ENCODE measurements at regions not wholly inside any gene's neighbourhood (a gene's known extent, or its start where the extent isn't known, plus 50 kb on each side); places are given as distances from the start of the nearest gene placed in this dataset.
A peak's percentile ranks its signal among the peaks of the same experiment; 100 is the strongest.
"Not testable (repeated sequence)": the region's sequence is repeated elsewhere in the genome, so short reads cannot be mapped to it uniquely, and the experiment has no call there.

GRCh38 chr5:39721394-39721793 lies 296.6 kb upstream of the DAB2 start:
- no peak for DNase-seq

DNA sequence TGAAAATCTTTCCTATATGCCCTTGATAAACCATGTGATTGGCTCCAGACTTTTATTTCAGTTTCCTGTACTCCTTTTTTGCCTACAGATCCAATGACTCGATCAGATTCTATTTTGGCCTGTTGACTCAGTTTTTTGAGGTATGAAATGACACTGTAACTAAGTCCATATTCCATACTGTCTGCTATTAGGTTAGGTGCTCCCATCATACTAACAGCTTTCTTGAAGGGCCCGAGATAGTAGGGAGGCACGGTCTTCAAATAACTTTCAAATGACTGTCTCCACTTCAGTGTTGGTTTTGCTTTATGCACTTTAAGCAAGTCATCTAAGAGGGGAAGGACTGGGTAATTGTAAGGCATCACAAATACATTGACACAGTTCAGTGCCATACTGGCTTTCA lies 295.4 kb upstream of the DAB2 start:
- no peak for DNase-seq

GRCh38 chr5:39717176-39717897 lies 292.6 kb upstream of the DAB2 start:
- no peak for DNase-seq

DNA sequence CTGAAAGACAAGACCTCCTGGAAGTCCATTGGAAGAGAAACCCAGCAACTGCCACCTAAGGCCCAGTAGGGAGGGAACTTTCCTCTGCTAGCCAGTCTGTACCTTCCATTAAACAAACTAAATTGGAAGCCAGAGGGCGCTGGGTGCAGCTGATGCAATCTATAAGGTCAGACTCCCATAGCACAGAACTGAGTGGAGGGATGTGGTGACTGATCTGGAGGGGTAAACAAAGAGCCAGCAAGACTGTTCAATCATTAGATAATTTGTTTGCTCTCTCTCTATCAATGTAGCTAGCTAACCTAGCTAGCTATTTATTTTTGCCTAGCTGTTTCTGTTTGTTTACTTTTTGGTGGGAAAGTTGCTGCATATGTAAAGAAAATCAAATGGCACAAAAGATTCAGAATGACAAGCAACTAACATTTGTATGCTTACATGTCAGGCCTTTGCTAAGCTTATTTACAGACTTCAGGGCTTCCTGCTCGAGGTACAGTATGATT lies 291.8 kb upstream of the DAB2 start:
- DNase-seq, result peak; percentile 1

DNA sequence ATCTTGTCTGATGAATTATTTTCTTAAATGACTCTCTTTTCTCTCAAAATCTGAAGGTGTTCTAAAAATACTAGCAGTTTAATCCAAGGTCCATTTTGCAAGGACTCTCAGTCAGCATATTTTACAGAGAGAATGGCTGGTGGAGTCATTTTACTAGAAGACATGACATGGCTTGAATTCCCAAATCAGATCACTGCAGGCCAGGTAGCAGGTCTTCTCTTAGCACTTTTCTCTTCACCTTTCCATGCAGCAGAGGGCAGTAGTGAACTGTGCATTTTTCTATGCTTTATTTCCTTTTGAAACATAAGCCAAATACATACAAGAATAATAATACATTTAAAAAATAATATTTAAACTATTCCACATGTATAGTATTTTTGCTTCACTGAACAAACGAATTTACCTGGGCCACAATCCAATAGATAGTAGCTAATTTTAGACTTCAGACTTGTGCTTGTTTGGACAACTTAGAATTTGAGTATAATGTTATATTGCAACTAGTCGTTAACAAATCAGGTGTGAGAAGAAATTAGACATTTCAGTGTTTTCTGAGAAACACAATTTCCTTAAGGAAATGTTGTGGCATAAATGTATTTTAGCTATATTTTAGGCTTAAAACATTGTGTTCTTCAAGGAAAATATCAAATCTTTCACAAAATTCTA lies 289.4 kb upstream of the DAB2 start:
- DNase-seq, result no peak

- no peak for DNase-seq
Measured at GRCh38 chr5:39713250-39713916, 288.6 kb upstream of the DAB2 start.

GRCh38 chr5:39712316-39713249 lies 287.8 kb upstream of the DAB2 start:
- no peak for DNase-seq

DNA sequence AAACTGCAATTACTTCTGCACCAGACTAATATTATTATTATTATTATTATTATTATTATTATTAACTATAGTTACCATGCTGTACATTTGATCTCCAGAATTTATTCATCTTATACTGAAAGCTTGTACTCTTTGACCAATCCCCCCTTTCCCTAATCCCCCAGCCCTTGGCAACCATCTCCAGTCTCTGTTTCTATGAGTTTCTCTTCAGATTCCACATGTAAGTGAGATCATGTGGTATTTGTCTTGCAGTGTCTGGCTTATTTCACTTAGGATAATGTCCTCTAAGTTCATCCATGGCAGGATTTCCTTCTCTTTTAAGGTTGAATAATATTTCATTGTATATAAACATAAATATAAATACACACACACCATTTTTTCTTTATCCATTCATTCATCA lies 287.0 kb upstream of the DAB2 start:
- no peak for DNase-seq

DNA sequence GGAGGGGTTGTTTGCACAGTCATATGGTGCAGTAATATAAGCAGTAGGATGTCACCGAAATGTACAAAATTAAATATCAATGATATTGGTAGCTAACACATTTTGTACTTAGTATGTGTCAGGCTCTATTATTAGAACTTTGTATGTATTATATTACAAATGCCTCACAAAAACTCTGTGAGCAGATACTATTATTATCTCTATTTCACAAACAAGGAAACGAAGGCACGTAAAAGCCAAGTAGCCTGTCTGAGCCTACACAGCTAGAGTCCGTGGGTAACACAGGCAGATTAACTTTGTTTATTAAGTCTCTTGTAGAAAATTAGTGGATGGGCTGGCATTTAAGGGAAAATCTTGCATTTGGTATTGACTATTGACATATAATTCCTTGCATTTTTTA lies 284.3 kb upstream of the DAB2 start:
- DNase-seq, result no peak

DNA sequence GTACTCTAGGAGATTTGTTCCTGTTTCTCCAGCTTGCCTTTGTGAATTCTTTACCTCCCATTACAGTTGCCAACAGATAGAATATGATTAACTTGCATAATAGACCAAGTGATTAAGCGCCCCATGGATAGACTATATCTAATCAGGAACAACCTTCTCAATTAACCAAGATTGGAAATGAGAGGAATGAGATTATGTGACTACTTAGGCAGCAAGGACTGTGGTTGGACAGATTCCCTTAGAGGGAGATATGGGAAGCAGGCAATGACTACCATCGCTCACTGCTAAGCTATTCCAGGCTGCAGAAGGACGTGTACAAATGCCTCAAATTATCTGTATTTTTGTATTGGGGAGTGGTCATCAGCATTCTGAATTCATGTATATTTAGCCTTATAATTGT lies 278.1 kb upstream of the DAB2 start:
- DNase-seq, result no peak

- no peak for DNase-seq
Measured at GRCh38 chr5:39700523-39700922, 275.7 kb upstream of the DAB2 start.

DNA sequence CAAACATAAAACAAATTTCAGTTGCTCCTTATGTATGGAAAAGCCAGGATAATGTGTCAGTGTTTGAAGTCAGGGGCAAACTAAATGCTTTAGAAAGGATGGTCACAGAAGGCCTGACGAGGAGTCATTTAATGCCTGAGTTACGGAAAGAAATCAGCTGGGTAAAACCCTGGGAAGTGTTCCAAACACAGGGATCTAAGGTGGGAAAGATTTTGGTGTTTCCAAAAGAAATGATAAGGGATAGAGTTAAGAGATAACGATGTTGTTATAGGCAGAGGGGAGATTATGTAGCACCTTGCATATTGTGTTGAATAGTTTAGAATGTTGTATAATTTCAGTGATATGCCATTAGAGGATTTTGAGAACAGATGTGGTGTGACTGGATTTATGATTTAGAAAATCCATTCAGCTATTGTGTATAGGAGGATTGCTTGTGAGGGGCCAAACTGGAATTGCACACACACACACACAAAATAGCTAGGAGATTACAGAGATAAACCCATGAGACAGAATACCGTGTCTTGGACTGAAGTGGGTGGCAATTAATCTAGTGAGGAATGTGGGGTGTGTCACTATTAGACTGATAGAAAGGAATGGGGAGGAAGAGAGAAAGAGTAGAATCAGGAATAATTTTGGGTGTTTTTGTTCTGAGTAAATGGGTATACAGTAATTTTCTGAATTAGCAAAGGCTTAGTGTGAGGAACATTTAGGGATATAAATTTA lies 274.2 kb upstream of the DAB2 start:
- no peak for DNase-seq

- DNase-seq, result no peak
Measured at GRCh38 chr5:39697881-39698280, 273.1 kb upstream of the DAB2 start.

DNA sequence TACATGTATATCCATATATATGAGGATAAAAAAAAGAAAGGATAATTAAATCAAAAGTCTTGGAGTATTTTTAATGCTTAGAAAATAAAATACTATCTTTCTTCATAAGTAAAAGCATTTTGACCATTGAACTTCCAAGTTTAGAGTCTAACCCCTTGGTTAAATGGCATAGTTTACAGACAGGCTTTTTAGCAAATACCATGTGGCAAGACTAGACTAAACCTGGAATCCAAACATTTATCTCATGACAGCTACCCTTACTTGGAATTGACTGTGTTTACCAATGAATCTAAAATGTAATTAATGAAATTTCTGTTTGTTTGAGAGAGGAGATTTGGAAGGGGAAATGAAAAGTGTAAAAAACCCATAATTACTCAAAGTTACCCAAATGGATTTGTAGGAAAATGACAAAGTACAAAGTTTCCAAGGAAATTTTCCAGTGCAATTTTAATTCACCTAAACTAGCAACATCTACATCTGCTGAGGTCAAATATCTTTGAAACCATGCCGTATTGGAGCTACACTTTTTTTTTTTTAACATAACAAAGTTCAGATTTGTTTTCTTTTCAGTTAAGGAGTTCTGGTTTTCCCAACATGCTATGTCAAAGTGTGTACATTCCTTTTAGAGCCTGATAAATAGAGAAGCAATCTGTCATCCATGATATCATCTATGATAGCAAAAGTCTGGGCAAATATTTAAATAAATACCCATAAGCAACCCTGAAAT lies 272.1 kb upstream of the DAB2 start:
- no peak for DNase-seq

DNA sequence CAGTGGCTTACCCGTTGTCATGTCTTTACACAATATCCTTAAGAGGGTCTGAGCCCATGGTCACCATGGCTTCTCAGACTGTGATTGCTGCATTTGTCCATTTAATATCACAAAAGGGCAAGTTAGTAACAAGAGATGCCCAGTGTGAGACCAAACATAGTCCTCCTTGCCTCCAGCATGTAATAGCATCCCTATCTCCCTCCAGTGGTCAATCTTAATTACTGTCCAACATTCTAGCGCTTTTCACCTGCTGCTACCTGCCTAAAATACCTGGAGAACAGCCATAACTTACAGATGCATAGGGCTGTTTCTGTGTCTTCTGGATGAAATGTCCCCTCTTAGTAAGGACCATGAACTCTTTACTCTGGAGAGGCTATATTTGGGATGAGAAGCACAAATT lies 267.2 kb upstream of the DAB2 start:
- DNase-seq, result no peak

DNA sequence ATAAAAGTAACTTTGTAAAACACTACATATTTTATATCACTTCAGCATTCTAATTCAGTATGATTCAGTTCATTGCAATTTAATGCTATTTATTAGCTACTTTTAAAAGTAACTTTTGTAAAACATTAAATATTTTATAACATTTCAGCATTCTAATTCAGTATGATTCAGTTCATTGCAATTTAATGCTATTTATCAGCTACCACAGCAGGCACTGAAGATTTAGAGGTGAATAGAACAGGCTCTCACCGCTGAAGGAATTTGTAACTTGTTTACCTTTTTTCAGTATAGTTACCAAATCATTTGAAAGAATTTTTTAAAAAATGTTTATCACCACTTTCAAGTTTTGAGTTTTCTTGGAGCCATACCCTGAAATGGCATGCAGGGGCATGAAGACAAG lies 266.4 kb upstream of the DAB2 start:
- DNase-seq, result no peak

- DNase-seq, result no peak
Measured at GRCh38 chr5:39689919-39690318, 265.1 kb upstream of the DAB2 start.

DNA sequence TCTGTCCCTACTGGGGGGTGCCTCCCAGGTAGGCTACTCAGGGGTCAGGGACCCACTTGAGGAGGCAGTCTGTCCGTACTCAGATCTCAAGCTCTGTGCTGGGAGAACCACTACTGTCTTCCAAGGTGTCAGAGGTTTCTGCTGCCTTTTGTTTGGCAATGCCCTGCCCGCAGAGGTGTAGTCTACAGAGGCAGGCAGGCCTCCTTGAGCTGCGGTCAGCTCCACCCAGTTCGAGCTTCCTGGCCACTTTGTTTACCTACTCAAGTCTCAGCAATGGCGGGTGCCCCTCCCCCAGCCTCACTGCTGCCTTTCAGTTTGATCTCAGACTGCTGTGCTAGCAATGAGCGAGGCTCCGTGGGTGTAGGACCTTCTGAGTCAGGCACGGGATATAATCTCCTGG lies 263.1 kb upstream of the DAB2 start:
- not testable (repeated sequence) for DNase-seq

- DNase-seq, result no peak
Measured at GRCh38 chr5:39680213-39680612, 255.4 kb upstream of the DAB2 start.

DNA sequence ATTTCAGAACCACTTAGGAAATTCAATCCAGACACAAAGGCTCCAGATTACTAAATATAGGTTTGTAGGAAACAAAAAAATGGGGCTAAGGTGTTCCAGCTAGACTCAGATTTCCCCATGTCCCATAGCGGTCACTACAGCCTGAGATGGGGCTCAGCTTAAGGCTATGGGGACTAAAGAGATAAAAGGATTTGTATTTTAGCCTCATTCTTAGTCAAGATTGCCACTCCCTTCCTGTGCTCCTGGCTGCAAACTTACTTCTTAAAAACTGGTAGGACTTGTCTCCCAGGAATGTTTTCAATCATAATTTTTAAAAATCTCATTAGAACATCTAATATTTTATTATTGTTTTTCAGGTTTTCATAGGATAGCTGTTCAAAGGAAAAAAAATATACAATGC lies 253.8 kb upstream of the DAB2 start:
- no peak for DNase-seq

- no peak for DNase-seq
Measured at GRCh38 chr5:39675676-39676075, 250.9 kb upstream of the DAB2 start.
